Stimulated activated CD8-positive, alpha-beta memory T cell treated with anti-CD3 and anti-CD28 coated beads, Interleukin-4, amount 100 ng/mL, for 48 hours (primary cell): ENCODE measurements at regions not wholly inside any gene's neighbourhood (a gene's known extent, or its start where the extent isn't known, plus 50 kb on each side); places are given as distances from the start of the nearest gene placed in this dataset.
"Not testable (repeated sequence)": the region's sequence is repeated elsewhere in the genome, so short reads cannot be mapped to it uniquely, and the experiment has no call there.

Experiments
- DNase-seq: peaks from one replicate; pipeline ENCODE4 v3.0.0-alpha.2; 2020

DNA sequence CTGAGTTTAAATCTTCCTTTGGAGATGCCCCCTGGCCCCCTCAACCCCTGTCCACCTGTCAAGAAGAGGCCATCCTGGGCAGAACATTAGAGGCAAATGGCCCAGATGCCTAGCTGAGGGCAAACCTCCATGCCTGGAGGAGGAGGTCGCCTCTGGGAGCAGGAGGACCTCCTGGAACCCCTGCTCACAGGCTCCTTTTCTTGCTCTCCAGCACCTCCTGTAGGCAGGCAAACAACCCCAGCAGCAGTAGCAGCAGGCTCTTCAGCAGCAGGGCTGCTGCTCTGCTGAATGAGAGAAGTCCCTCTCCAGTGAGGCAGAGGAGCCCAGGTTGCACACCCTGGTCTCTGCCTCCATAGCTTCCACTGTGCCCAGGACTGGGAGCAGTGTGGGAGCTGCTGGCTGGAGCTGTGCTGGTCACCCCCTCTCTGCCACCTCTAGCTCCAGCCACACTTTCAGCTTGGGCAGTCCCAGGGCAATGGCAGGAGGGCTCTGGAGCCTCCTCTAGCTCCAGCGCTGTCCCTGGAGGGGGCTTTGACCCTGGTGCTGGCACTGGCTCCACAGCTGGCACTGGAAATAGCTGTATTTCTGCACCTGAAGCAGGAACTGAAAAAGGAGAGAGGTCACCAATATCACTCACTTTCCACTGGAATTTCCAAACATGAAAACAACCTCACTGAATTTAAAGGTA is 1494.5 kb upstream of the TPTE start:
- not testable (repeated sequence) for DNase-seq

DNA sequence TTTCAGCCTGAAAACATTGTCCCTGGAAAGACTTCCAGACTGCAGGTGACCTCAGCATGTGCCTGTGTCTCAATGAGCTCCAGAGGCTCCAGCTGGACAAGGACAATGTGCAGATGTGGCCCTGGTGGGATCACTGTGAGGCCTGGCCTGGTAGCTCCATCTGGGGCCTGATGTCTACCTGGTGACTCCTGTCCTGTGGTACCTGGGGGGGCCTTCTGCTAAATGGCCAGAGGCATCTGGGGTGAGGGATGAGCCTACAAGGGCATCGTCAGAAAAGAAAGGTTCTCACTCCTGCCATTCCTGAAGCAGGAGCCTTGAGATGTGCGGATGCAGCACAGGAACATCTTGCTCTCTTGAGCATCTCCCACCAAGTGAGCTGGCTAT is 1494.0 kb upstream of the TPTE start:
- not testable (repeated sequence) for DNase-seq

DNA sequence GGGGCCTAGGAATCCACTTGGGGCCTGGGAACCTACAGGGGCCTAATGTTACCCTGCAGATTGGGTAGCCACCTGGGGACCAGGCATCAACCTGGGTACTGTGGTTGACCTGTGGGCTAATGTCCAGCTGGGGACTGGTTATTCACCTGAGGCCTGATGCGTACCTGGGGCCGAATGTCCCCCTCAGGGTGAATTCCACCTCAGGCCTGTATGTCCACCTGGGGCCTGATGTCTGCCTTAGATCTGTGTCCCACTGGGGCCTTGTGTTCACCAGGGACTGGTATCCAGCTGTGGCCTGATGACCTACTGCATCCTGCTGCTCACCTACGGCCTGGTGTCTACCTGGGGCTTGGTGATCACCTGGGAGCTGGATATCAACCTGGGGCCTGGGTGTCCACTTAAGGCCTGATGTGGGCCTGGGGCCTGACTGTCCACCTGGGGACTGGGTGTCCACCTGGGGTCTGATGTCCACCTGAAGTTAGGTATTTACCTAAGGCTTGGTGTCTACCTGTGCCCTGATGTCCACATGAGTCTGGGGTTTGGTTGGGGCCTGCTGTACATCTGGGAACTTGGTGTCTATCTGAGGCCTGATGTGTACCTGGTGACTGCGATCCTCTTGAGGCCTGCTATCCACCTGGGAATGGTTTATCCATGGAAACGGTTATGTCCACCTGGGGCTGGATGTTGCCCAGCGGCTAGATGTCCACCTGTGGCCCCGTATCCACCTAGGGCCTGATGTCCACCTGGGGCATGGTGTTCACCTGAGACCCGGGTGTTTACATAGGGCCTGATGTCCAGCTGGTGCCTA is 1492.6 kb upstream of the TPTE start:
- not testable (repeated sequence) for DNase-seq

- DNase-seq = not testable (repeated sequence)
Measured at GRCh38 chr21:9030141-9030665, 1491.2 kb upstream of the TPTE start.

DNA sequence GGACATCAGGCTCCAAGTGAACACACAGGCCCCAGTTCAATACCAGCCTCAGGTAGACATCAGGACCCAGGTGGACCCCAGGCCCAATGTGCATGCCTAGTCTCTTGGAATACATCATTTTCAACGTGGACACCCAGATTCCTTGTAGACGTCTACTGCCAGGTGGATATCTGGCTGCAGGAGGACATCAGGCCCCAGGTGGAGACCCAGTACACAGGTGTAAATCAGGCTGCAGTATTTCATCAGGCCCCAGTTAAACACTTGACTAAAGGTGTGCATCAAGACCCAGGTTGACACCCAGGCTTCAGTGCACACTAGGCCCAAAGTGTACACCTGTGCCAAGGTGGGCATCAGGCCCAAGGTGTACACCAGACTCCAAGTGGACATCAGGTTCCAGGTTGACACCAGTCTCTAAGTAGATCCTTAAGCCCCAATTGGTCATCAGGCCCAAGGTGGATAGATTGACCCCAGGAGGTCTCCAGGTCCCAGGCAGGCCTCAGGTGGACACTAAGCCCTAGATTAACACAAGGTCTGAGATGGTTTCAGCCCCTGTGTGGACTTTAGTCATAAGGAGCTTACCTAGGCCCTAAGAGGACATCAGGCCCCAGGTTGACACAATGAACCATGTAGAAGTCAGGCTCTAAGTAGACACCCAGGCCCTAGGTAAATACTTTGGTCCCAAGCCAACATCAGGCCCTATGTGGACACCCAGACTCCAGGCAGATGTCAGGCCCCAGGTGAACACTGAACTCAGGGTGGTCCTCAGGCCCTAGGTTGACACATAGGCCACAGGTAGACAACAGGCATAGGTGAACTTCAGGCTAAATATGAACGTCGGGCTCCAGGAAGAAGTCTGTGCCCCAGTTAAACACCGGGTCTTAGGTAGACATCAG is 1489.7 kb upstream of the TPTE start:
- not testable (repeated sequence) for DNase-seq

DNA sequence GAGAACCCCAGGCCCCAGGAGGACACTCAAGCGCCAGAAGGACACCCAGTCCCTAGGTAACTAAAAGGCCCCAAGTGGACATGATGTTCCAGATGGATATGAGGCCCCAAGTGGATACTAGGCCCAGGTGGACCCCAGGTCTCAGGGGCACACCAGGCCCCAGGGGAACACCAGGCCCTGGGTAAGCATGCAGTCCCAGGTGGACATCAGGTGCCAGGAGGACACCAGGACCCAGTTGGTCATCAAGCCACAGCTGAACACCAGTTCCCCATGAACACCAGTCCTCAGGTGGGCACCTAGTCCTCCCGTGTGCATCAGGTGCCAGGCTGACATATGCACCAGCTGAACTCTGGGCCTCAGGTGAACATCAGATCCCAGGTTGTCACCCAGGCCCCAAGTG is 1488.8 kb upstream of the TPTE start:
- not testable (repeated sequence) for DNase-seq

GRCh38 chr21:9033295-9033694 is 1488.1 kb upstream of the TPTE start:
- DNase-seq = not testable (repeated sequence)

GRCh38 chr21:9034491-9035200 is 1486.7 kb upstream of the TPTE start:
- not testable (repeated sequence) for DNase-seq

DNA sequence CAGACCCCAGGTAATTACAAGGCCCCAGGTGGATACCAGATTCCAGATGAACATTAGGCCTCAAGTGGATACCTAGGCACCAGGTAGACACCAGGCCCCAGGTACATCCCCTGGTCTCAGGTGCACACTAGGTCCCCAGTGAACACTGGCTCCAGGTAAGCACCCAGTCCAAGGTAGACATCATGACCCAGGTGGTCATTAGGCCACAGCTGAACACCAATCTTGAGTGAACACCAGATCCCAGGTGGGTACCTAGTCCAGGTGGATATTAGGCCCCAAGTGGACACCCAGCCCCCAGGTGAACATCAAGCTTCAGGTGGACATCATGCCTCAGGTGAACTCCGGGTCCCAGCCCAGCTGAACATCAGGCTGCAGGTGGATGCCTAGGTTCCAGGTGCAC is 1486.2 kb upstream of the TPTE start:
- DNase-seq = not testable (repeated sequence)

- DNase-seq = not testable (repeated sequence)
Measured at GRCh38 chr21:9035970-9036369, 1485.4 kb upstream of the TPTE start.

DNA sequence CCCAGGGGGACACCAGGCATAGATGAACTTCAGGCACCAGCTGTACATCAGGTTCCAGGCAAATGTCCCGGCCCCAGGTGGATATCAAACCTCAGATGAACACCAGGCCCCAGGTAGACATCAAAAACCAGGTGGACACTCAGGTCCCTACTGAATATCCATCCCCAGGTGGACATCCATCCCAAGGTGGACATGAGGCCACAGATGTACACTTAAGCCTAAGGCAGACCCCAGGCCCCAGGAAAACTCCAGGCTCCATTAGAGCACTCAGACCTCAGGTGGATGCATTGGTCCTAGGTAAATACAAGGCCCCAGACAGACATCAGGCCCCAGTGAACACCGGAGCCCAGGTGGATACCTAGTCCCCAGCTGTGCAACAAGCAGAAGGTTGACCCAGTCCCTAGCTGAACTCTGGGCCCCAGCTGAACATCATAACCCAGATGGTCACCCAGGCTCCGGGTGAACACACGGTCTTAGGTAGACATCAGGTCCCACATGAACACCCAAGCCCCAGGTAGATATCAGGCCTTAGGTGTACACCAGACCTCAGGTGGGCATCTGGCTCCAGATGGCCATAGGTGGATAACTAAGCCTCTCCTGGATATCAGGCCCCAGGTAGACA is 1484.3 kb upstream of the TPTE start:
- DNase-seq = not testable (repeated sequence)

GRCh38 chr21:9037588-9038544 is 1483.5 kb upstream of the TPTE start:
- not testable (repeated sequence) for DNase-seq

DNA sequence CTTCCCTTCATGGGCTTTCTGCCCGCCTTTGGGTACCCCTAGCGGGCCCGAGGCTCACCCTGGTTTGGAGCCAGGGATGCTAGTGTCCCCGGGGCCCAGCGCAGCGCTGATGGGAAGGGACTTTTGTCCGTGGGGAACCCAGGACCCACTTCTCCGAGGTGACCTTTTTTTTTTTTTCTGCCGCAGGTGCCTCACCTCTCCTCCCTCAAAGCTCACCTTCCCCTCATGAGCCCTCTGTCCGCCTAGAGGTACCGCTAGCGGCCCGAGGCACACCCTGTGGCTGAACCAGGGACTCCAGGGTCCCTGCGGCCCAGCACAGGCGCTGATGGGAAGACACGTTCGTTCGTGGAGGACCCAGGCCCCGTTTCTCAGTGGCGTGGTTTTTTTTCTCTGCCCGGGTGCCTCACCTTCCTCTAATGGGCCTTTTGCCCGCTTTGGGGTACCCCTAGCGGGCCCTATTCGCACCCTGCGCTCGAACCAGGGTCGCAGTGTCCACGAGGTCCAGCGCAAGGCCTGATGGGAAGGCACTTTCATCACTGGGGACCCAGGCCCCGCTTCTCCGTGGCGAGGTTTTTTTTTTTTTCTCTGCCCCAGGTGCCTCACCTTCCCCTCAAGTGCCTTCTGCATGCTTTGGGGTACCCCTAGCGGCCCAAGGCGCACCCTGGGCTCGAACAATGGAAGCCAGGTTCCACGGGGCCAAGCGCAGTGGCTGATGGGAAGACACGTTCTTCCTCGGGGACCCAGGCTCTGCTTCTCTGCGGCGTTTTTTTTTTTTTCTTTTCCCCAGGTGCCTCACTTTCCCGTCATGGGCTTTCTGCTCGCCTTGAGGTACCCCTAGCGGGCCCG is 1481.6 kb upstream of the TPTE start:
- not testable (repeated sequence) for DNase-seq

DNA sequence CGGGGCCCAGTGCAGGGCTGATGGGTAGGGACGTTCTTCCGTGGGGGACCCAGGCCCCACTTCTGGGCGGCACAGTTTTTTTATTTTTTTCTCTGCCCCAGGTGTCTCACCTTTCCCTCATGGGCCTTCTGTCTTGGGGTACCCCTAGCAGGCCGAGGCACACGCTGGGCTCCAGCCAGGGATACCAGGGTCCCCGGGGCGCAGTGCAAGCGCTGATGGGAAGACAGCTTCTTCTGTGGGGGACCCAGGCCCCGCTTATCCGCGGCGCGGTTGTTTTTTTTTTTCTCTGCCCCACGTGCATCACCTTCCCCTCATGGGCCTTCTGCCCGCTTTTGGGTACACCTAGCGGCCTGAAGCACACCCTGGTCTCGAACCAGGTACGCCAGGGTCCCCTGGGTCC is 1481.0 kb upstream of the TPTE start:
- DNase-seq = not testable (repeated sequence)

GRCh38 chr21:9041175-9041948 is 1480.0 kb upstream of the TPTE start:
- DNase-seq = not testable (repeated sequence)

DNA sequence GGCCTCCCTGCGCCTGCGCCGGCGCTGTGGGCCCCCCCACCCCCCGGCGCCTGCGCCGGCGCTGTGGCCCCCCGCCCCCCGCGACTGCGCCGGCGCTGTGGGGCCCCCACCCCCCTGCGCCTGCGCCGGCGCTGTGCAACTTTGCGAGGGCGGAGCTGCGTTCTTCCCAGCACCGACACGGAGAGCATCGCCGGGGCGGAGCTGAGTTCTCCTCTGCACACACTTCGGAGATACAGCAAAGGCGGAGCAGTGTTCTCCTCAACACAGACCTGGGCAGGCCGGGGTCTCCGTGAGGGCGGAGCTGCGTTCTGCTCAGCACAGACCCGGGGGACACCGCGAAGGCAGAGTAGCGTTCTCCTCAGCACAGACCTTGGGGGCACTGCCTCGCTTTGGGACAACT is 1478.3 kb upstream of the TPTE start:
- not testable (repeated sequence) for DNase-seq

DNA sequence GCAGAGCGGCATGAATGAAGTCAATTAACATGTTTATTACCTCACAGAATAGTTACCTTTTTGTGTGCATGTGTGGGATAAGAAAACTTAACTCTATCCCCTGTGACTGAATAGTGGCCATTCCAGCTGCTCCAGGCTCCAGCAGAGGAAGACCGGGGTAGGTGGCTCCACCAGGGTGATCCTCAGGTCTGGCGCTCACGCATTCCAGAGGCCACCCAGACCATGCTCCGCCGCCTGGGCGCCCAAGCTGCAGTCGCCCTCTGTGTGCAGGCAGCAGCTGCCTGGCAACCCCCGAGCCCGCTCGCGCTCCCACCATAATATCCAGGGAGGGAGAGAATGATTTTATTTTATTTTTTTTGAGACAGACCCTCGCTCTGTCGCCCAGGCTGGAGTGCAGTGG is 1474.5 kb upstream of the TPTE start:
- DNase-seq = not testable (repeated sequence)

GRCh38 chr21:9067515-9067914 is 1453.9 kb upstream of the TPTE start:
- not testable (repeated sequence) for DNase-seq

DNA sequence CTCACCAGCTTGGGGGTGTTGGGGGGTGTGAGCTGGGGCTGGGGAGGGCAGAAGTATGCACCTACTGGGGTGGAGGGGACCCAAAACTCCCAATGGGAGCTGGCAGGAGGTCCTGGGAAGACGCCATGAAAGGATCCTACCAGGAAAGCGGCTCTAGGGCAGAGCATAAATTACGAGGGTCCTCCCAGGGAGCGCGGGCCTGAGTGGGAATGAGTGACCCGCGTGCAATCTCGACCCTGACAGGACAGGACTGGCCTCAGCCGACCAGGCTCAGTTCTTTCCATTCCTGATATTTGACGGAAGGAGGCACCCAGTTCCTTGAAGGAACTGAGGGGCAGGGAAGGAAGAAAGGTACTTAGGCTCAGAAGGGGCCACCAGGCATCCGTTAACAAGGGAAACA is 1452.8 kb upstream of the TPTE start:
- not testable (repeated sequence) for DNase-seq
